GM21367 (cell line): ENCODE measurements at regions not wholly inside any gene's neighbourhood (a gene's known extent, or its start where the extent isn't known, plus 50 kb on each side); places are given as distances from the start of the nearest gene placed in this dataset.

ENCODE experiments used
- ATAC-seq: cut with Tn5 transposase; IDR thresholded peaks from one replicate; pipeline ENCODE4 v1.9.1; 2021; ENCODE audit not compliant: unreplicated experiment

DNA sequence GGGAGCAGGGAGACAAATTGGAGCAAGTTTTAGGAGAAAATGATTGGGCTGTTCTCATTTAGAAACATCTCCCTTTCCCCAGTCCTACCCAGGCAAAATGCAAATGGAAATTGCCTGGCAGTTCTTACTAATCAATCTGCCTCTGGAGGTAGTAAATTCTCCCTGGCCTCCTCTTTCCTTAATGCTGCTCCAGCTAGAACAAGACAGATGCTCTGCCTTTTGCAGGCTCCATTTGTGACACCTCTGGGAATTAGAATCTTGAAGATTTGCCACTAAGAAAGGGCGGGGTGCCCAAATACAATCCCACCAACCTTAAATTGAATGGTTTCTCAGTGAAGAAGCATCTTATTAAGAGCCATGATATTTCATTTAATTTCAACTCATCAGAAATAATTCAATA lies 377.7 kb upstream of the CDH11 start:
- no peak for ATAC-seq

DNA sequence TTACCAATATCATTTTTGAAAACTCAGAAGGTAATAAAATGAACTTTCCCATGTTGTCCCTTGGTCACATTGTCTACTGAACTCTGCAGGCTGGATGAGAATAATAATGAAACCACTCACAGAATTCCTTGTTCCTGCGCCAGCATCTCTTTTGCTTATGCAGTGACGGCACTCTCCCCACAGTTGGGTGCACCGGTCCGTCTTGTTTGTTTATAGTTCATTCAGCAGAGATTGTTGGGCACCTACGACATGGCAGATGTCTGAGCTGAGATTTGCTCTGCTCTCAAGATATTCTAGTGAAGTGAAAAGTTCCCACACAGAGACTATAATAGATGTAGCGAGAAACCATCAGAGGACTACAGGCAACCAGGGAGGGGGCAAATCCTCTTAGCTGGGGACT lies 375.7 kb upstream of the CDH11 start:
- ATAC-seq = no peak

DNA sequence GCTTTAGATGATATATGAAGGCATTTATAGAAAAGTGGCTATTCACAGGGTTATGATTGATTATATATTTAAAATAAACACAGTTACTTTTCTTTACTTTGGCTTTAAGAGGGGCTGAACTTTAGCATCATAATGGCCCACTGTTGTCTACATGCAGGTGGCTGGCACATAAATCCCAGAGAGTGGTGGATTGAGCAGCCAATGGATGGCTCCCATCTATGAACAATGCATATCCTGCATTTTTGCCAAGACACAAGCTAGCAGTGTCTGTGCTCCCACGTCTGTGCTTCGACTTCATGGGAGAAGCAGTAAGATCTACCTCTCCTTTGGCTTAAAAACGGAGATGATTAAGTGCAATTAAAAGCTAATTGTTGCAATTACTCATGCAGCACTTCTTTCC lies 373.2 kb upstream of the CDH11 start:
- no peak for ATAC-seq

DNA sequence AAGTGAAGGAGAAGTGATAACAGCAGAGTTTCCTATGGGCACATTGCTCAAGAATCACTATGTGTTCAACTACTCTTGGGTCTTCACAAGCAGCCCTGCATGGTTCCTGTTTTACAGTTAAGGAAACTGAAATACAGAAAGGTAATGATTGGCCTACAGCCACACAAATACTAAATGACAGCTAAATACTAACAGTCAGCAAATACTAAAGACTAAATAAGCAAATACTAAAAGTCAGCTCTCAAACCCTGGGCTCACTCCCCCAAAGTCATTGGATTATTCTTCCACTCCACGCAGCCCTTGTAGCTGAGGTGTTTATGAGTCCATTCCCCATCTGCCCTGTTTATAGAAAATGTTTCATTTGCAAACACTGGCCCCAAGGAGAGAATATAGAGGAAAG lies 372.7 kb upstream of the CDH11 start:
- ATAC-seq = no peak

DNA sequence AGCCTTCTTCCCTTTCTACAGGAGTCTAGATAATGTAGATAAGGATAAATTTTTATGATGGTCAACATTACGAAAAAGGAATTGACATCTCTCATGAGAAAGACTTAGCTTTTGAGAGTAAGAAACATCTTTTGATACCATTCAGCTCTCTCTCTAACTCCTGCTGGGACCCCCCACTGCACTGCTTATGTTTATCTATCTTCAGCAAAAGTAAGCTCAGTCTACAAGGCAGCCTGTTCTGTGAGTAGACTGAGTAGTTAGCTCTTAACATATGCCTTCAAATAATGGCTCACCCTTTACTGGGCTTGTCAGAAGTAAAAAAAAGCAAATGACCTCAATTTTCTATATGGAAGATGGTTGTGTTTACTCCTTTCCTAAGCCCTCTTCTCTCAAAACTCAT lies 372.2 kb upstream of the CDH11 start:
- ATAC-seq = no peak

DNA sequence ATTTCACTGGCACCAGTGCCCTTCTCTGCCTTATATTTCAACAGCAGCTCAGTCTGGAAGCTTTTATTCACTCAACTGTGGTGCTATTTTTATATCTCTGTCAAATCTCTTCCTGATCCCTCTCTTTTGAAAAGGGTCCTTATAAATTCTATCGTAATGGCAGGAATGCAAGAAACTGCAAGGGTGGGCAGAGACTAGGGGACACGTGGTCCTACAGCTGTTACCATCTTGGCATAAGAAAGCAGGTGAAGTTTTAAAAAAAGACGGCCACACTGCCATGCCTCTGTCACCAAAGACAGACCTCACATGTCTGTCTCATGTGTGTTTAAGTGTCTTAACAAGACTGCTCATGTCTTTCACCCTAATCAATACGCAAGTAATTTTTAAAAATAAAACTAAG lies 368.4 kb upstream of the CDH11 start:
- ATAC-seq = no peak

DNA sequence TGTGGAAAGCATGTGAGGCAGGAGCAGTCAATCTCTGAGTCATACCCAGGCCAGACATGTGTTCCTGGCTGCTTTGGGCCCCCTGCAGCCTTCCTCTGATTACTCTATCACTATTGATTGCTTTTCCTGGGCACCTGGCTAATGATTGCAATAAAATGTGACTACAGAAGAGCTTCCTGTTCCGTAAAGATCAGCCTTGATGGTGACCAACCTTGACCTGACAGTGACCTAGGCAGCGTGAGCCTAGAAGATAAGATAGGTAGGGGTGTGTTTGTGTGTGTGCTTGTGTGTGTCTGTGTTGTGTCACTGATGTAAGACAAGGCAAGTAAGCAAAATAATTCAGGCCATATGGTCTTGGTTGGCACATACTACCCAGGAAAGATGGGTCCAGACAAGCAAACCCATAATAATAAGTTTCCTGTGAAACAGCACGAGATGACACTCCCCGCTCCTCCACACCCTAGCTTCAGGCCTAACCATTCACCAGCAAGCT lies 367.7 kb upstream of the CDH11 start:
- no peak for ATAC-seq

DNA sequence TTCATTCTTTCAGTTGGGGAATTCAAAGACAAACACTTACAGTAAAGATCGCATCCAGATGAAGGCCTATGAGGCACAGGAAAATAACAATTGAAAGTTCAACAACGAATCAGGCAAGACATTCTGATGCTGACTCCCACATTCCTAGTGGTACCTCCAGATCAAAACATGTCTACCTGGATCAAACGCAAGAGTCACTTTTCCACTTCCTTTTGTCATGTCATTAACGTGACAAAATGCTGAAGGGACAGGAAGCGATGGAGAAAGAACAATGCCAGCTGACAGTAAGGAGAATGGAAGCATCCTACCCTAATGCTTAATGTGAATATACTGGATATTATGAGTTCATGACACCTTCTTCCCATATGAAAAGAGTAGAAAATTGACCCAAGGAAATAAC lies 365.4 kb upstream of the CDH11 start:
- ATAC-seq = no peak

DNA sequence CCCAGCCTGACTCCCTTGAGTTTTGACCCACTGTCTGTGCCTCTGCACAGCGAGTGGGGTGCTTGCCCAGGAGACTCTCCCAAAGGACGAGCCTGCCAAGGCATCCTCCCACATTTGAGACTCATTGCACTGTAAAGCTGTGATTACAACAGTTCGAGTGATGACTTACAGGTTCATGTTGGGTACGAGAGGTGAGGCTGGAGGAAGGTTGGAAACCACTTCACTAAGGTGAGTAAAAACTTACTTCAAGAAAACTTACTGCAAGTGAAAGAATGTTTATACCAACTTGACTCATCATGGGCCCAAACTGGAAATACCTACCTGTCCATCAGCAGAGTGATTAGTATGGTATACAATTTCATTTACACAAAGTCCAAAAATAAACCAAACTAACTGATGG lies 360.1 kb upstream of the CDH11 start:
- no peak for ATAC-seq

DNA sequence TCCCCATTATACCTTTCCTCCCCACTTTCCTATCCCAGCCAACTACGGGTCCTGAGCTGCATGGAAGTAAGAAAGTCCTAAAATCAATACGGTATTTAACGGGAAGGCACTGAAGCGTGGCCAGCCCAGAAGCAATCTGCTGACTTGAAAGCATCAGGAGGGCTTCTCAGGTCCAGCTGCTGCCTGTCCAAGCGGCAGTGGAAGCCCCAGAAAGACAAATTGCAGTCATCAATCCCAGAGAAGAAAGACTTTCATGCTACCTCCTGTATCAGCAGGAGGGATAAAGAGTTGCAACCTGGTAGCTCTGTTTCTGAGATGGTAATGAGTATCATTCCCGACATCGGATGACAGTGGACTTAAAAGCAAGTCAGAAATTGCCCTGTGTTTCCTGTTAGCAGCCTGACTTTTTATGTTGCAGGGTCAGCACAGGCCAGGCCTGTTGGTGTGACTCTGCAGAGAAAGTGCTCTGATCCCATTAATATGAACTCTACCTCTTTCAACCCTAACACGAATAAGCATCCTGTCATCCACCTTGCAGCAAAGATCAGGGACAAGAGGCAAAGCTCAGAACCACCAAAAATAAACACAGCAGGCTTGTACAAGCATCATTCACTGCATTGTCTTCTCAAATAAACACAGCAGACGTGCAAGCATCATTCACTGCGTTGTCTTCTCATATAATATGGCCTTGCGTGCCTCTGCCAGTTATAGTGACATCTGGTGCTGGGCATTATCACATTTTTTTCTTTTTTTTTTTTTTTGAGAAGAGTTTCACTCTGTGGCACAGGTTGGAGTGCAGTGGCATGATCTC lies 358.6 kb upstream of the CDH11 start:
- ATAC-seq = no peak

DNA sequence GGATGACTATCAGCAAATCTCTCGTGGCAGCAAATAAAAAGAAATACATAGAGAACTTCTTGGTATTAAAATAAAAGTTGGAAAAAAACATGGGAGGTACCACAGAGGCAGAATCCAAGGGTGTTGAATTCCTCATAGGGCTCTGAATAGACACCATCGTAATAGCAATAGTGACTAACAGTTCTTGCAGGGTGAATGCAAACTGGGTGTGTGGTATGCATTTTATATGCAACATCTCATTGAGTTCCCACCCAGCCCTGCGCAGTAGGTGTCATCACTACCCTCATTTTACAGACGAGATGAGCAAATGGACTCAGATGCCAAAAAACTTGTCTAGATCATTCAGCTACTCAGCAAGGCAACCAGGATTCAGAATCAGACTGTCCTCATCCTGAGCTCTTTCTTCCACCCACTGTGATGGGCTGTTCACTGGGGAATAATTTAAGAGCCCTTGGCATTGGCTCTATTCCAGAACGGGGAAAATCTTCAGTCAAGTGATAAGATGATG lies 354.6 kb upstream of the CDH11 start:
- no peak for ATAC-seq

DNA sequence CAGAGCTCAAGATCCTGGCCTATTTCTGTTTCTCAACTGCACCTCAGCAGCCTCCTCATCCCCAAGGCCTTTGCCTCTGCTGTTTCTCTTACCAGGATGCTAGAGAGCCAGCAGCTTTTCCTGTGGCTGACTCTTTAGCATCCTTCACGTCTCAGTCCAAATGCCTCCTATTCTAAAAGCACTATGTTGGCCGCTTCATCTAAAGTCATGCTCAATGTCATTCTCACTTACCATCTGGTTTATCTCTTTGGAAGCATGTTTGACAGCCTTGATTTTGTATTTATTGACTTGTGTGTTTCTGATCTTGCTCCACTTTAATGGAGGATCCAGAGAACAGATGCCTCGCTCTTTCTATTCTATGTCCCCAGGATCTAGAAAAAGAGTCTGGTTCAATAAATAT lies 351.8 kb upstream of the CDH11 start:
- no peak for ATAC-seq

DNA sequence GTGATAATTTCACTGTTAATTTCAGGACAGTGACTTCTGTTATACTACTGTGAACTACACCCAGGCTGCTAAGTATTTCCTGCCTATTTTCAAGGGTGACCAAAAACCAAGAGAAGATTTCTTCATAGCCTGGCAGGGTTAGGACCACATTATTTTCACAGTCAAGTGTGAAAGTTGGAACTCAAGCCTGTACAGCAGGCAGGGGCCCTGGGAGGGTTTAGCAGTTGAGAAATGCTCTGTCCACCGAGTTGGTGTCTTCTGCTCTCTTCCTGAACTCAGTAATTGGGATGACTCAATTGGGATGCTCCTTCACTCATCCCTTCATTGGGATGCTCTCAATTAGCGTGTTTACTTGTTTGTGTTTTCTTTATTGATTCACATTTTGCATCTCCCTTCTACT lies 347.3 kb upstream of the CDH11 start:
- no peak for ATAC-seq

DNA sequence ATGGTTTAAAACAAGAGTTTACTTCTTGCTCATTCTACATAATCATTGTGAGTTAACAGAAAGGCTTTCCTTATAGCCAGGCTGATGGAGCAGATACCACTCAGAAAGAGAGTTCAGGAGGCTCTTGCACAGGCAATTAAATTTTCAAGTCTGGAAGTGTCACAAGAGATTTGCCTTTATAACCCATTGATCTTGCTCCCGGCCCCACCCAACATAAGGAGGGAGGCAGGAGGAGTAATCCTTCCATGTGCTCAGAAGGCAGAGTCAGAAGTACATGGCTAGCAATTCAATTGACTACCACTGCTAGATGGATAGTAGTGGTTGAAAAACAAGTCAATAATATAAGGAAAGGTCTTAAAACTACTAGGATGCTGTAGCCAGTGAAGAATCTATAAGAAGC lies 346.3 kb upstream of the CDH11 start:
- ATAC-seq = no peak

DNA sequence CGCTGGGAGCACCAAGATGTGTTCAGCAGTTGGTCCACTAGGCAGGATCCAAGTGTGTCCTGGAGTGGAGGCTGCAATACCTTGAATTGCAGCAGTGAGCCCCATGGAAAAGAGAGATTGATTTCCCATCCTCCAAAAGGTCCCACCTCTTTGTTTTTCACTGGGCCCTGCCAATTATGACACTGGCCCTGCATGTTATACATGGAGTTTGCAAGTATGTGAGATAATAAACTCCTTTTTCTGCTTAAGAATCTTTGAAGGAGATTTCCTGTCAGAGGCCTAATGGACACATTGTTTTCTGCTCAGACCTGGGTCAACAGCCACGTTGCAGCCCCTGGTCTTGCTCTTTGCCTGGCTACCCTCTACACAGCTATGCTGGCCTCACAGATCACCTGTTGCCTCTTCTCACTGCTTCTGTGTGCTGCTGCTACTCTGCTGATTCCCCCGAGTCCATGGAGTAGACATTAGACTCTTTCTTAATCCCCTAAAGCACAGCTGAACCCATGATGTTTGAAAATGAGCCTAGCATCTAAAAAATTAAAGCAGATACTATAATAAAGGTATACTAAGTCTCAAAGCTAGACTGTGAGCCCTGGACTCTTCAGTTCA lies 341.9 kb upstream of the CDH11 start:
- ATAC-seq = no peak

DNA sequence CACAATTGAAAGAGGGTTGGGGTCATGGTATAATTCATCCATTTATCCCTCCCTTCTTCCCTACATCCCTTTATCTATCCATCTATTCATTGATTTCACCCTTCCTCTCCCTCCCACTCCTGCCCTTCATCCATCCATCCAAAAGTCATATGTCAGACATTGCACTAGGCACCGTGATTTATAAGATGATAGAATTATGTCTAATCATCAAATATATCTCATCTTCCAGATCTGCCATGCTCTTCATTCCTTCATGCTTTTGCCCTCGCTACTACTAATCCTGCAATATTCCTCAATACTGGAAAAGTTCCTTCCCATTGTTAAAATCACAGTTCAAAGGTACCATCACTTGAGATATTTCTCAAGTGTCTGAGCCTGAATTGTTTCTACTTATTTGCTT lies 335.2 kb upstream of the CDH11 start:
- no peak for ATAC-seq

DNA sequence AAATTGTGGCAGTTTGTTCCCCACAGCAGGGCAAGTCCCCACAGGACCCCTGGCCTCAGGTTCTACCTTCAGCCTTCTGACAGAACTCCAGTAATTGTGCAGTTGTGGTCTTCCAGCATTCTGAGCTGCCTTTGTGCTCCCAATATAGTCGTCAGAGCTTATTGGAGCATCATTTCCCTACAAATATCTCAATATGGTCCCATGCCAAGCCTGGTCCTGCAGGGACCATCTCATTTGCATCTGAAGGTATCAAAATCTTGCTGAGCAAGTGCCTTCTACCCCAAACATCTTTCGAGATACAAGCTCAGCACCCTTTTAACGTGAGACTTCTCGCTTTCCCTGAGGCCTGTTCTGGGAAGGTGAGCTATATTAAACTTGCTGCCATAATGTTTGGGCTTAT lies 333.9 kb upstream of the CDH11 start:
- ATAC-seq = no peak

DNA sequence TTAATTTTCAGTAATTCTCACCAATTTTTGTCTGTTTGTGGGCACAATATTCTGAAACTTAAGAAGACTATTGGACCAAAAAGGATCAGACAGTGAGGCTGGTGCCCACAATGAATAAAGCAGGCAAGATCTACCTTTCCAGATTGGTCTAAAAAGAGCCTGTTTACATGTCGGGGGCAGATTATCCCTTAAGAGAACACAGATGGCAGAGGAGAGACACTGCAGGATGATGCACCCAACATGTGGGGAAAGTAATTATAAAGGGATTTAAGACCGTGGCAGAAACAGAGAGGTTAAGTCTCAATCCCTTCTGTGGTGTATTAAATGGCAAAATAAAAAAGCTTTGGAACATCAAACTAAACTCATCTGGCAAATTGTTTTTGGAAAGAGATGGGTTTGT lies 331.8 kb upstream of the CDH11 start:
- ATAC-seq = no peak

DNA sequence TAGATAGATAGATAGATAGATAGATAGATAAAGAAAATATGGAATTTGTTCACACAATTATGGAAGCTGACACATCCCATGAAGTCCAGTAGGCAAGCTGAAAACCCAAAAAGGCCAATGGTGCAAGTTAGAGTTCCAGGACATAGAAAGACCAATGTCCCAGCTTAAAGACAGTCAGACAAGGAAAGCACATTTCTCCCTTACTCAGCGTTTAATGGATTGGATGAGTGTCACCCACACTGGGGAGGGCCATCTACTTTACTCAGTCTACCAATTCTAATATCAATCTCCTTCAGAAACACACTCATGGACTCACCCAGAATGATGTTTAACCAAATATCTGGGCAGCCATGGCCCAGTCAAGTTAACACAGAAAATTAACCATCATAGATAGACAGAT lies 327.7 kb upstream of the CDH11 start:
- no peak for ATAC-seq

DNA sequence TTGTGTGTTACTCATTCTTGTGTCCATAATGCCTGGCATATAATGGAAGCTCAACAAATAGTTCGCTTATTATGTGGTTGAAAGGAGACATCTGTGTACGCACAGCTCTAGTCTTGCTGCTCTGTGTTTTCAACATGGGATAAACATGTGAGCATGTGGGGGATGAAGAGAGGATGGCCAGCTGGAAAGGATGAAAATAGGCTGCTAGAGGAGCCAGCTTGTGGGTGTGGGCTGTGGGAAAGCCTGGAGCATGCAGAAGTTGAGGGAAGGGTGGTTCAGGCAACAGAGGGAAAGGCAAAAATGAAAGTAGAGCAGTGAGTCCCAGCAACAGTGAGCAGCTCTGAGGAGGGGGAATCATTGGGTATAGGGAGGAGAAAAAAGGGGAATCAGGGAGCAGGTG lies 324.6 kb upstream of the CDH11 start:
- no peak for ATAC-seq

DNA sequence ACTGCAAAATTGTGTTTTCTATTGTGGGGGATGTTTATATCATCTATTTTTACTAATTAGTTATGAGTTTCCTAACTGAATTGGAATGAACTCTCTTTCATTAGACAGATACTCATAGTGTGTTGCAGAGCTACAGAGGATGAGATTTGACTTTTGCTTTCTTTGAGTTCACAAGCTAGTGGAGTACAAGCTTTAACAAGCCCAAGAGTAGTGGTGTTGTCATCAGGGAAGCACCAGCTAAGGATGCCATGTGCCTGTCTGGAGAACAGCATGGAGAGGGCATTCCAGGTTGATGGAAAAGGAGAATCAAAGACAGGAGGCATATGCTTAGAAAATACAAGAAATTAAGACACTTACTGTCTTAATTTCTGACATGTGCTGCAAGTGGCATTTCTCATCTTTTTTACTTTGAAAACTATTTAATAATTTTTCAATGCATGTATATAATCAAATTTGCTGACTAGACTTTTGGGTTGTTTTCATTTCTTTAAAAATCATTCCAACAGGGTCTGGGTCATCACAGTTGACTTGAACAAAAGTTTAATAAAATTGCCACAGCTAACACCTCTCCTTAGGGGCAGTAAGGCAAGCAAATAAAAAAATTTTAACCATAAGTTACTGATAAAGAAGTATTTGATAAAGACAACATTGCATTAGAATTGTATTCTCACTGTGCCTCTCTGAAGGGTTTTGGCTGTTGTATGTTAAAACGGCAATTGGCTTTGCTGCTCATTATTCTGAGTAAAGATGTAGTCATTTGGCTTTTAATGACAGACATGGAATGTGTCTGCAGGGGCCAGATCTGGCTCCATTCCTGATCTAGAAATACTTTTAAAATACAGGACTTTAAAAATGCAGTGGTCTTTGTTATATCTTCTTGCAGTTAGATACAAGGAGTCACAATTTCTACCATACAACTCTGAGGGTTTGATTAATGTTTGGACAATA lies 323.7 kb upstream of the CDH11 start:
- no peak for ATAC-seq

DNA sequence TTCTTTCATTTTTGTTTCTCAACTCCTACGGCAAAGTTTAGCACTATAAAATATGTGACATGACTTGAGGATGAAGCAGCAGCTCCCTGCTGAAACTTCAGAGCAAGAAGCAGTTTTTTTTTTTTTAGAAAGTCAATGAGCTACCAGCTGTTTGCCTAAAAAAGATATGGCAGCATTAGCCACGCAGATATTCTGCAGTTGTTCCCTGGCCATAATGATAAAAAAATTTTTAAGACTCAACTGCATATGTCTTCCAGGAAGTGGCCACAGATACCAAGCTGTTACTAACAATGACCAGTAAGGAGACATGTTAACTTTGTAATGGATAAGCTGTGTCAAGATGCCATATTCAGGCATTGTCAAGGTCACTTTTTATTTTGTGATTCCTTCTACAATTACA lies 319.6 kb upstream of the CDH11 start:
- no peak for ATAC-seq
